DND-41 (cell line): ENCODE measurements at regions not wholly inside any gene's neighbourhood (a gene's known extent, or its start where the extent isn't known, plus 50 kb on each side); places are given as distances from the start of the nearest gene placed in this dataset.

Experiments
- EZH2 ChIP-seq: IDR thresholded peaks from 3 replicates; pipeline ENCODE4 v1.6.1; 2012; ENCODE audit warnings: borderline replicate concordance, low read depth, mild to moderate bottlenecking, moderate library complexity, low read length, inconsistent platforms; ENCODE audit not compliant: severe bottlenecking
- TF ChIP-seq, protein P1 (sequence below): IDR thresholded peaks from 2 replicates; pipeline ENCODE4 v1.5.1; 2012; ENCODE audit warnings: borderline replicate concordance, low read length, moderate library complexity, mild to moderate bottlenecking; ENCODE audit not compliant: poor library complexity, severe bottlenecking; ENCODE audit errors: extremely low read depth

DNA sequence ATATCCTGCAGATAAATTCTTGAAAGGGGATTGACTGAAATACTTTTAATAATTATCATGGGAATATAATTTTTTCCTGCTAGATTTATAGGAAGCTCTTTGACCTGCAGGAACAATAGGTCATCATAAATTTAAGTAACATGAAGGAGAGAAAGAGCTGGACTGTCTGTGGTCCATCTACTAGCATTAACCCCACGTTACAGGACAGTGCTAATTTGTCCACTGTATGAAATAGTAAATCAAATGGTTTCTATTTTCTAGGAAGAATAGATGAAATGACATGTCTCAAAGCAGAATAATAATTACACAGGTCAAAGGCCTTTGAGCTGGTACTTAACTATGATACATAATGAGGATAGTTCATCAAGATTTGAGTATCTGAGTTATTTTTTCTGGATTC lies 825.4 kb upstream of the CNTN5 start:
- TF ChIP-seq, protein P1, sequence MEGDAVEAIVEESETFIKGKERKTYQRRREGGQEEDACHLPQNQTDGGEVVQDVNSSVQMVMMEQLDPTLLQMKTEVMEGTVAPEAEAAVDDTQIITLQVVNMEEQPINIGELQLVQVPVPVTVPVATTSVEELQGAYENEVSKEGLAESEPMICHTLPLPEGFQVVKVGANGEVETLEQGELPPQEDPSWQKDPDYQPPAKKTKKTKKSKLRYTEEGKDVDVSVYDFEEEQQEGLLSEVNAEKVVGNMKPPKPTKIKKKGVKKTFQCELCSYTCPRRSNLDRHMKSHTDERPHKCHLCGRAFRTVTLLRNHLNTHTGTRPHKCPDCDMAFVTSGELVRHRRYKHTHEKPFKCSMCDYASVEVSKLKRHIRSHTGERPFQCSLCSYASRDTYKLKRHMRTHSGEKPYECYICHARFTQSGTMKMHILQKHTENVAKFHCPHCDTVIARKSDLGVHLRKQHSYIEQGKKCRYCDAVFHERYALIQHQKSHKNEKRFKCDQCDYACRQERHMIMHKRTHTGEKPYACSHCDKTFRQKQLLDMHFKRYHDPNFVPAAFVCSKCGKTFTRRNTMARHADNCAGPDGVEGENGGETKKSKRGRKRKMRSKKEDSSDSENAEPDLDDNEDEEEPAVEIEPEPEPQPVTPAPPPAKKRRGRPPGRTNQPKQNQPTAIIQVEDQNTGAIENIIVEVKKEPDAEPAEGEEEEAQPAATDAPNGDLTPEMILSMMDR = no peak
- TF ChIP-seq EZH2 = no peak
